SJSA1 (cell line): ENCODE measurements at regions not wholly inside any gene's neighbourhood (a gene's known extent, or its start where the extent isn't known, plus 50 kb on each side); places are given as distances from the start of the nearest gene placed in this dataset.
"Not testable (repeated sequence)": the region's sequence is repeated elsewhere in the genome, so short reads cannot be mapped to it uniquely, and the experiment has no call there.

Experiments used
- DNase-seq, 2 experiments: peaks; one replicate each; pipeline ENCODE4 v3.0.0-alpha.2; 2015 to 2020; ENCODE audit warnings: low spot score in 2 of 2, low read depth in 1 of 2
- H3K27ac ChIP-seq: fragments of 250-450 bp; sonication (Bioruptor Pico); 2 replicates; pipeline ENCODE4 v1.5.1; 2020; ENCODE audit warnings: mild to moderate bottlenecking, moderate library complexity
- H3K27me3 ChIP-seq: fragments of 250-450 bp; sonication (Bioruptor Pico); replicated peaks from 2 replicates; pipeline ENCODE4 v1.5.1; 2020; ENCODE audit warnings: mild to moderate bottlenecking, moderate library complexity
- H3K36me3 ChIP-seq: fragments of 250-450 bp; sonication (Bioruptor Pico); 2 replicates; pipeline ENCODE4 v1.5.1; 2020; ENCODE audit warnings: mild to moderate bottlenecking
- H3K4me1 ChIP-seq: fragments of 250-450 bp; sonication (Bioruptor Pico); replicated peaks from 2 replicates; pipeline ENCODE4 v1.6.1; 2021; ENCODE audit warnings: mild to moderate bottlenecking
- H3K4me3 ChIP-seq: fragments of 250-450 bp; sonication (Bioruptor Pico); 2 replicates; pipeline ENCODE4 v1.5.1; 2020; ENCODE audit warnings: mild to moderate bottlenecking
- H3K9me3 ChIP-seq: fragments of 250-450 bp; sonication (Bioruptor Pico); replicated peaks from 2 replicates; pipeline ENCODE4 v1.5.1; 2020; ENCODE audit warnings: mild to moderate bottlenecking

GRCh38 chr13:65825039-65825438 is 1405.1 kb downstream of the PCDH9 start:
- Histone ChIP-seq H3K4me1 (no peaks in the 10 kb centered on the region), H3K36me3 (no peaks in the 10 kb centered on the region), H3K27ac (no peak overlapping the region), H3K9me3 (no peaks in the 10 kb centered on the region), H3K4me3 (no peak overlapping the region), H3K27me3 (no peaks in the 10 kb centered on the region)
- DNase-seq = no peak

GRCh38 chr13:65808061-65808460 is 1422.1 kb downstream of the PCDH9 start:
- H3K9me3 ChIP-seq = no peaks in the 10 kb centered on the region
- peak in 1 of 2 experiments; percentile 3 for DNase-seq
- H3K4me3 ChIP-seq = no peak overlapping the region
- no peak overlapping the region for H3K27ac ChIP-seq
- H3K36me3 ChIP-seq = no peaks in the 10 kb centered on the region
- H3K4me1 ChIP-seq = no peaks in the 10 kb centered on the region
- H3K27me3 ChIP-seq = no peaks in the 10 kb centered on the region

- Histone ChIP-seq H3K9me3 (no peaks in the 10 kb centered on the region), H3K27me3 (no peaks in the 10 kb centered on the region), H3K36me3 (no peaks in the 10 kb centered on the region), H3K4me1 (no peaks in the 10 kb centered on the region), H3K4me3 (no peak overlapping the region), H3K27ac (no peak overlapping the region)
- no peak for DNase-seq
These were observed 1426.4 kb downstream of the PCDH9 start for GRCh38 chr13:65803530-65804392.

- no peaks in the 10 kb centered on the region for H3K36me3 ChIP-seq
- H3K27ac ChIP-seq = no peak overlapping the region
- DNase-seq = no peak
- H3K4me1 ChIP-seq = no peaks in the 10 kb centered on the region
- no peak overlapping the region for H3K4me3 ChIP-seq
- no peaks in the 10 kb centered on the region for H3K9me3 ChIP-seq
- H3K27me3 ChIP-seq = no peaks in the 10 kb centered on the region
These were observed 1440.3 kb downstream of the PCDH9 start for GRCh38 chr13:65789815-65790214.

- H3K27ac ChIP-seq = no peak overlapping the region
- no peaks in the 10 kb centered on the region for H3K9me3 ChIP-seq
- no peaks in the 10 kb centered on the region for H3K27me3 ChIP-seq
- H3K4me3 ChIP-seq = no peak overlapping the region
- H3K36me3 ChIP-seq = no peaks in the 10 kb centered on the region
- H3K4me1 ChIP-seq = no peaks in the 10 kb centered on the region
- DNase-seq = no peak
These were observed 1443.1 kb downstream of the PCDH9 start for GRCh38 chr13:65787082-65787481.

GRCh38 chr13:65784088-65784816 is 1445.9 kb downstream of the PCDH9 start:
- no peak for DNase-seq
- no peaks in the 10 kb centered on the region for H3K4me1 ChIP-seq
- no peaks in the 10 kb centered on the region for H3K27me3 ChIP-seq
- H3K27ac ChIP-seq = no peak overlapping the region
- no peak overlapping the region for H3K4me3 ChIP-seq
- no peaks in the 10 kb centered on the region for H3K36me3 ChIP-seq
- H3K9me3 ChIP-seq = no peaks in the 10 kb centered on the region

- Histone ChIP-seq H3K4me3 (no peak overlapping the region), H3K9me3 (no peaks in the 10 kb centered on the region), H3K27ac (no peak overlapping the region), H3K4me1 (no peaks in the 10 kb centered on the region), H3K36me3 (no peaks in the 10 kb centered on the region), H3K27me3 (no peaks in the 10 kb centered on the region)
- no peak for DNase-seq
These were observed 1446.8 kb downstream of the PCDH9 start for GRCh38 chr13:65783383-65783782.

GRCh38 chr13:65771704-65772313 is 1458.3 kb downstream of the PCDH9 start:
- not testable (repeated sequence) for H3K27me3 ChIP-seq, H3K27ac ChIP-seq, DNase-seq, H3K9me3 ChIP-seq, H3K4me3 ChIP-seq, H3K4me1 ChIP-seq, H3K36me3 ChIP-seq

GRCh38 chr13:65768545-65768944 is 1461.6 kb downstream of the PCDH9 start:
- H3K27ac ChIP-seq = no peak overlapping the region
- no peak for DNase-seq
- H3K9me3 ChIP-seq = no peaks in the 10 kb centered on the region
- H3K4me3 ChIP-seq = no peak overlapping the region
- no peaks in the 10 kb centered on the region for H3K4me1 ChIP-seq
- H3K27me3 ChIP-seq = no peaks in the 10 kb centered on the region
- no peaks in the 10 kb centered on the region for H3K36me3 ChIP-seq

GRCh38 chr13:65763811-65764210 is 1466.3 kb downstream of the PCDH9 start:
- no peak for DNase-seq
- Histone ChIP-seq H3K4me3 (no peak overlapping the region), H3K9me3 (no peaks in the 10 kb centered on the region), H3K27ac (no peak overlapping the region), H3K4me1 (no peaks in the 10 kb centered on the region), H3K27me3 (no peaks in the 10 kb centered on the region), H3K36me3 (no peaks in the 10 kb centered on the region)

- DNase-seq = no peak
- H3K9me3 ChIP-seq = no peaks in the 10 kb centered on the region
- no peaks in the 10 kb centered on the region for H3K36me3 ChIP-seq
- no peak overlapping the region for H3K4me3 ChIP-seq
- no peaks in the 10 kb centered on the region for H3K4me1 ChIP-seq
- no peak overlapping the region for H3K27ac ChIP-seq
- H3K27me3 ChIP-seq = no peaks in the 10 kb centered on the region
These were observed 1468.1 kb downstream of the PCDH9 start for GRCh38 chr13:65762012-65762411.

- Histone ChIP-seq H3K27ac (no peak overlapping the region), H3K4me1 (no peaks in the 10 kb centered on the region), H3K9me3 (no peaks in the 10 kb centered on the region), H3K27me3 (no peaks in the 10 kb centered on the region), H3K4me3 (no peak overlapping the region), H3K36me3 (no peaks in the 10 kb centered on the region)
- DNase-seq = no peak
These were observed 1474.0 kb downstream of the PCDH9 start for GRCh38 chr13:65756071-65756671.

- Histone ChIP-seq H3K36me3 (no peaks in the 10 kb centered on the region), H3K9me3 (no peaks in the 10 kb centered on the region), H3K4me3 (no peak overlapping the region), H3K27me3 (no peaks in the 10 kb centered on the region), H3K27ac (no peak overlapping the region), H3K4me1 (no peaks in the 10 kb centered on the region)
- DNase-seq = no peak
These were observed 1481.9 kb downstream of the PCDH9 start for GRCh38 chr13:65748227-65748626.
